ENCODE measurements at regions not wholly inside any gene's neighbourhood (a gene's known extent, or its start where the extent isn't known, plus 50 kb on each side); places are given as distances from the start of the nearest gene placed in this dataset.
"Not testable (repeated sequence)": the region's sequence is repeated elsewhere in the genome, so short reads cannot be mapped to it uniquely, and the experiment has no call there.

DNA sequence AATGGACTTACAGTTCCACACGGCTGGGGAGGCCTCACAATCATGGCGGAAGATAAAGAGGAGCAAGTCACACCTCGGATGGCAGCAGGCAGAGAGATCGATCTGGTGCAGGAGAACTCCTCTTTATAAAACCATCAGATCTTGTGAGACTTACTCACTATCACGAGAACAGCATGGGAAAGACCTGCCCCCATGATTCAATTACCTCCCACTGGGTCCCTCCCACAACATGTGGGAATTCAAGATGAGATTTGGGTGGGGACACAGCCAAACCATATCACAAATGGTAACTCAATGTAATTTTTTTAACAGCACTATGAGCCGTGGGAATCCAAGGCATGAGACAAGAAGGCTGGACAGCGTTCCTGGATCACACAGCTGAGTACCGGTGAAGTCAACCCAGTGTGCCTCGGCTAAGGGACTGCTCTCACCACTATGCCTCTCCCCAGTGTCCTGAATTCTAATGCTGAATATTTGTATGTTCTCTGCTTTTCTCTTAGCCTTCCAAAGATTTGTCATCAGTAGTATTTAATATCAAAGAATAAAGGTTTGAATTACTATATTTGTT is 84.3 kb downstream of the IRS2 start:
- DNase-seq: not testable (repeated sequence)

DNA sequence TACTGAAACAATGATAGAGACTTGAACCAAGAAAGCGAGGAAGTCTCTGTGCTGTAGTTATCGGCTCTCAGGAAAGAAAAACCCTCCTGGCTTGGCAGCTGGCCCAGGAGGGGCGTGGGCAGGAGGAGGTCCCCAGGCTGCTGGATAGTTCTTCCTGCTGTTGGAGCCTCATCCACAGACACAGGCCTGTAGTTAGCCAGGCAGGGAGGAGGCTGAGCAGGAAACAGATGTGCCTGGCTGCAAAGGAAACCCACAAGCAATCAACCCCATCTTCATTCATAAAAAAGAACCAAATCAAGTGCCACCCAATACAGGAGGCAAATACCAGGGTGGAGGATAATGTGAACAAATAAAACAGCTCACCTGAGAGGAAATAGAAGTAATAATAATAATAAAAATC is 86.2 kb downstream of the IRS2 start:
- no peak for DNase-seq

DNA sequence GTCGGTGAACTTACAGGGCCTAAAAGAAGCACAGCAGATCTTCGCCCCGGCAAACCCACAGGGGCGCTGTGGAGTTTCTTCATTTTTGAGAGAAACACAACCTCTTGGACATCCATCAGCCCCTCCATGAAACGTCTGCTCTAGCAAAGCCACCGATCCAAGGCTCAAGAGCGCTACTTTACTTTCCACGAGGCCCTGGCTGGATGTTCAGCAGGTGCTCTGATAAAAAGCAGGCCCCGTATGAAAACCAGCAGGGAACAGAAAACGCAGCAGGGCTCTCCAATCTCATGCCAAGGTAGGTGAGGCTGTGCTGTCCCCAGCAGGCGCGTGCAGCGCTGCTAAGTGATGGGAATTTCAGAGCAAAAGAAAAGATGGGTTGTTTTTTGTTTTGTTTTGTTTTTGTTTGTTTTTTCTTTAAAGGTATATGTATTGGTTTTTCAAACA is 86.7 kb downstream of the IRS2 start:
- DNase-seq: no peak

DNA sequence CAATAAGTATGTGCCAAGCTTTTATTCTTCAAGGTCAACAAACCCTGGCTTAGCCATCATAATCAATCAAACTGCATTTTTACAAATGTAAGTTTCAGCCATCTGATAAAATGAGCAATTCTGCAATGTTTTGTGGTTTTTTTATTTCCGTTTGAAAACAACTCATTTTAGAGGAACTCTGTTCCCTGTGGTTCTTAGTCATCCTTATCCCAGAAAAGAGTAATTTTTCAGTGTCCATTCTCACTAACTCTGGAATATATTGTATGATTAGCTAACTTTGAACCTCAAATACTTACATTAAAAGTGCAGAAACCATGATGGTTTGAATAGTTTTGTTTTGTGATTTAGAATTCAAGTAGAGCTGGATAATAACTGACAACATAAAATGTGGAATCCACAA is 87.6 kb downstream of the IRS2 start:
- DNase-seq: no peak

DNA sequence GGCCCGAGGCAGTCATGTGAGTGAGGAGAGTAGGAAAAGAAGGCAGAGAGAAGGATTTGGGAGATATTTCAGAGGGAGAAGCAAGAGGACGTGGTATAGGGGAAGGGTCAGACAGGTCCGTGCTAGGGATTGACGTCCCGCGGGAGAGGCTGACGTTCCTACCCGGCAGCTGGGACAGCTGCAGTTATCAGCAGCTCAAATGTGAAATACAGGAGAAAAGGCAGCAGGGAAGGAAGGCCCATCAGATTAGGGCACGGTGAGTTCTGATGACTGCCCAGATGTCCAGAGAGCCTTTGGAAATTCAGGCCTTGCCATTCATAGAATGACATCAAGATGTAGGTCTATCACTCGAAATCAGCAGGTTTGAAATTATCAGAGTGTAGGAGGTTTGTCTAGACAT is 88.4 kb downstream of the IRS2 start:
- DNase-seq: no peak

DNA sequence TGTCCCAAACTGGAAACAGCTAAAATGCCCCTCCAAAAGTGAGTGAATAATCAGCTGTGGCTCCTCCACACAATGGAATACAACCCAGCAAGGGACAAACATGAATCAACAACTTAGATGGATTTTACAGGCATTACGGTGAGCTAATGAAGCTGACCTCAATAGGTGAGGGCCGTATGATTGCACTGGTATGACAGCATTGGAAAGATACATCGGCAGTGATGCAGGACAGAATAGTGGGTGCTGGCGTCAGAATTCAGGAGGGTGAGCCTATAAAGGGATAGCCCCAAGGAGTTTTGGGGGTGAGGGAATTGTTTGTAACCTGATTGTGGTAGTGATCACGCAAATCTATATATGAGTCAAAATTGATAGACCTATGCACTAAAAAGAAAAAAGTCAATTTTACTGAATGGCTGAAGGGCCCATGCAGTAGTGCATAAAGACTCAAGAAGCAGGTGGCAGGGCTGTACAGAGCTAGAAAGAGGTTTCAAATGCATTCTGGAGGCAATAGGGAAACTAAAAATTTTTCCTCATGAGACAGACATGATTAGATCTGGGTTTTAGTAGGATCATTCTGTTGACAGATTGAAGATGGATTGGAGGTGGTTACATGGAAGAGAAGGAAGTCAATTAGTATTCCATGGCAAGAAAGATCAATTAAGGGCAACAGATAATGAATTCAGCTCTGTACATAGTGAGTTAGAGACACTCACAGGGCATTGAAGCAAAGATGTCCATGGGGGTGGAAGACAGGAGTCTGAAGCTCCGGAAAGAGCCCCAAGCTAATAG is 90.8 kb downstream of the IRS2 start:
- DNase-seq: no peak

DNA sequence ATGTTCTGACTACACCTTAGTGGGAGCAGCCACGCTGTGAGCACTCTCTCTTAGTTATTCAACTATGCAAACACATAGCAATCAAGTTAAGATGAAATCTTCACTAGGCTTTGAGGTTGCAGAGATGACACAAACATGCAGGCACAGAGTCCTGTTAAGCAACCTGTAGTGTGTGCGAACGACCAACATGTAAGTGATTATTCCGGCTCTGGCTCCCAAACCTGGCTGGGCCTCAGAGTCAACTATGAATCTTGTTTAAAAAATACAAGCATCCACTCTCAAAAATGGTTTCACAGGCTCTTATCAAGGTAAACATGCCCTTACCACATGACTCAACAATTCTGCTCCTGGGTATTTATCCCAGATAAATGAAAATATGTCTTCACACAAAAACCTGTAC is 91.4 kb downstream of the IRS2 start:
- no peak for DNase-seq

DNA sequence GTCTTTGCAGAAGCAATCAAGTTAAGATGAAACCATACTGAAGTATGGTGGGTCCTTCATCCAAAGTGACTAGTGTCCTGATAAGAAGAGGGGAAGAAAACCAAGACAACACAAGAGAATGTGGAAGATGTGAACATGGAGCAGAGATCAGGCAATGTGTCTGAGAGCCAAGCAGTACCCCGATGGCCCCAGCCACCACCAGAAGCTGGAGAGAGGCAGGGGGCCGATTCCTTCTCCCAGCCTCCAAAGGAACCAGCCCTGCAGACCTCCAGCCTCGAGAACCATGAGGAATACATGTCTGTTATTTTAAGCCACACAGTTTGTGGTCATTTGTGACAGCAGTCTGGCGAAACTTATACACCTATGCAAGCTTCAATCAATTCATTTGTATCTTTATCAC is 93.2 kb downstream of the IRS2 start:
- no peak for DNase-seq

DNA sequence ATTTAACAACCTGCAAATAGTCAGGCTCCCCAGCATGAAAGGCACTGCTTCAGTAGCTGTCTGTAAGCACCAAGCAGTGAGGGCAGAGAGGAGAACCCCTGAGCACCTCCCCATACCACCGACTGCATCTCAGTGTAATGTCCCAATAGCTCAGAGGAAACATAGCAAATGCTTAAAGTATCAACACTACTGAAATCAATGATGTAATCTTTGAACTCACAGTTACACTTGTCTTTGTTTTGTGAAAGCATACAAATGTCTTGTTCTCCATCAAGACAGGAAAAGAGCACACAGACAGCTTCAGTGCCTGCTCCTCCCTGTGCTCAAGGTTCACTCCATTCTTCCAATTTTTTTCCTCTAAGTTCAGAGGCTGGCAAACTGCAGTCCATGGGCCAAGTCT is 94.7 kb downstream of the IRS2 start:
- no peak for DNase-seq

DNA sequence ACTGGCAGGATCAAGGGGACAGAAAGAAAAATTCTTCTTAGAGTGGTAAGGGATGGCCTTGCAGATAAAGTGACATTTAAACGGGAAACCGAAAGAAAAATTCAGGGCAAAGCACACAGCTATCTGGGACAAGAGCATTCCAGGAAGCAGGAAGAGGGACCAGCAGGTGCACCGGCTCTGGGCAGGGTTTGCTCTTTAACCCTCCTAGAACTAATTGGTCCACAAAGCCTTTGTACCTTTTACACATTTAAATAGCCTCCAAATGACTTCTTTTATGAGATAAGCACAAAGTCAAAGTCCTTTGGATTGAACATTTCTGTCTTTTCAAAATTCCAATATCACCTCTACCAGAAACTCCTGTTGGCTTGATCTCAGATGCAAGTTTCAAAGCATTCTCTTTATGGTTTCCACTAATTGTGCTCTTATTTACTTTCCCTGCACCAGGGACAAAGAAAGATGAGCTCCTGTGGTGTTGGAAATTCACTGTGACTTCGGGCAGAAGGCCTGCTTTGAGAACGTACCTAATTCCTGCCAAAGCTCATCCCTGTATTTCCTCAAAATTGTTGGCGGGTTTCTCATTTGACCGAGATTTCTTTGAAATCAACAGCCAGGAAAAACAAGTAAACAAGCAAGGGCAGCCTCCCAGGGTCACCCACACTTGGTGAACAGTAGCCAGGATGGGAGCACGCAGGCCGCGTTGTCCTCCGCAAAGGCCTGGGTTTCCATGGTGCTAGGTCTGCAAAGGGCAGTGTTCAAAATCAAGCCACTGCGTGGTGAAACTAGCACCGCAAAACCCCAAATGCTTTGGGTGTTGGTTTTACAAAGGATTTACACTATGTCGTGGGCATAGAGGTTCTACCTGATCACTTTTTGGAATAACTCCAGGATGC is 98.6 kb downstream of the IRS2 start:
- DNase-seq: no peak

DNA sequence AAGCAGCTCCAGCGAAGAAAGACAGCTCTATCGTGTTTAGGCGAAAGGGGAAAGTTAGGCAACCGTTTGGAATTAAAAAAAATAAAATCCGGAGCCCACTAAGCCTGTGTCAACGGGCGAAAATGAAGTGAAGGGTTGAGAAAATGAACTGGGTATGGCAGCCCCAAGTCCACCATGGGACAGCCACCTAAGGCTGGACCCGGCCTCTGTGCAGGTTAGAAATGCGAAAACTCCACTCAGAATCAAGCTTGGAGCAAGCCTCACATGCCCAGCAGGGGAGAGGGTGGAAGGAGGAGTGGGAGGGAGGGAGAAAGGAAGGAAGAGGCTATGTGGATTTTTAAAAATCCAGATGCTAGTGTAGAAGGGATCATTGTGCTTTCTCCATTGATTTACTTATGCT is 101.2 kb downstream of the IRS2 start:
- no peak for DNase-seq

DNA sequence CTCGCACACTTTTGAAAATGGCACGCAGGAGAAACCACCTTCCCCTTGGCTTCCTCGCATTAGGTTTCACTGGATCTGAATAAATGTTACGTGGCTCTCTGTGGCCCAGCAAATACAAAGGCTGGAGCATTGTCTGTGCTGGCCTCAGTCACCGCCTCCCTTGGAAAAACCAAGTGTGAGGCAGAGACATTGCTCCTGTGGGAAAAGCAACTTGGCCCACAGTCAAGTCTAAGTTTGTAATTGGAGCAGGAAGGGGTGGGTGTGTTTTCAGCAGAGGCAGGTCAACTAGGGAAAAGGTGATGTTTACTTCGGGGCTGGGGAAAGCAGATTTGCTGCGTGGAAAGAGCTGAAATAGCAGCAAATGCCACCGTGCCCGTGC is 101.6 kb downstream of the IRS2 start:
- no peak for DNase-seq

DNA sequence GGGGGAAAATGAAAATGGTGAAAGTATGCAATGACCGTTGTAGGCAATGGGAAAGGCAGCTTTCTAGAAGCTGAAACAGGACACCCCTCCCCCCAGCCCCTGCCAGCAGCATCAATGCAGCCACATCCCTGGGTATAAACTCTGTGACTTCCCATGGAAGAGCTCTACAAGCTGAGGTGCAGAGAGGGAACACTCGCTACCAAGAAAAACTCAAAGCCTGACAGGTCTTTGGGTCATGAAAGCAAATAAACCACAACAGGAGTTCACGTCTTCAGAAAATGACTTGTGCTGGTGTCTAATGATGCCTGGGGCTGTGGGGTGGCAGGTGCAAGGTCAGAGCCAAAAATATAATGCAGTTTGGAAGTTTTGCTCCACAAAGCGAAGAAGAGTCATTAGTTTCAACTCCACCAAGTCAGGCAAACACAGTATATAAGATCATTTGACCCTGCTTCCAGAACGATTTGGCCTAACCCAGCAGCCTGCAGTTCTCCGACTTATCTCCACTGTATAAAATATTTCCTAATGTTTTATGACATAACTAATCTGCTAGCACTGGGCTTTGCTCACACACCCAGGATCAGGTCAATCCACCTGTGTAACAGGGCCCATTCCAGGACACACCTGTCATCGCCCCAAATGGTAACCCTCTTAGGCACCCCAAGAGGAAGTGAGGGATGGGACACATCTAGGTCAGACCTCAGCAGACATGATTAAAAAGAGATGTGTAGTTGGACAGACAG is 102.1 kb downstream of the IRS2 start:
- DNase-seq: no peak

DNA sequence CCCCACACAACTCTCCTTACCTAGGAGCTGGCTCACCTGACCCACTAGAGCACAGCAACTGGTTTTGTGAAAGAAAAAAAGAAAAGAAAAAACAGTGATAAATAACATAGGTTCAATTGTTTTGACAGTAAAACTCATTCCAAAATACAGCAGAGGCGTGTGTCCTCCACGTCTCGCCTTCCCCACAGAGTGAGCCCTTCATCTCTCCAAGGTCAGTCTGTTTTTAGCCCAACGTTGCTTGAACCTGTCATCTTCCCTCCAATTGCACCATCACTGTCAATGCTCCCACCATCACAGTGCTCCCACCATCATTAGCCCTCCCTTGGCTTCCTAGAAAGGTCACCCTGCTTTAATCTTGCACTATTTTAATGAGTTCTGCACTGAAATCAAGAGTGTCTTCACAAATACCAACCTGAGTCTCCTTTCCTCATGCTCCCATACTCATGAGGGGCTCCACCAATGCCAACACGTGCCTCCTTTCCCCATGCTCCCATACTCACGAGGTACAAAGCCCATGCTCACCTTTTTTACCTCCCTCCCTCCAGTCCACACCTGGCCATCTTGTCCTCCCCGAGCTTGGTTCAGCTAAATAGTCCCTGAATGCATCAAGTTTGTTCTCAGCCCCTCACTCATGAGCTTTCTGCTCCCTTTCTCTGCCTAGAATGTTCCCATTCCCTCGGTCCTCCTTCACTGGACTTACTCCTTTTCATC is 103.7 kb downstream of the IRS2 start:
- no peak for DNase-seq

DNA sequence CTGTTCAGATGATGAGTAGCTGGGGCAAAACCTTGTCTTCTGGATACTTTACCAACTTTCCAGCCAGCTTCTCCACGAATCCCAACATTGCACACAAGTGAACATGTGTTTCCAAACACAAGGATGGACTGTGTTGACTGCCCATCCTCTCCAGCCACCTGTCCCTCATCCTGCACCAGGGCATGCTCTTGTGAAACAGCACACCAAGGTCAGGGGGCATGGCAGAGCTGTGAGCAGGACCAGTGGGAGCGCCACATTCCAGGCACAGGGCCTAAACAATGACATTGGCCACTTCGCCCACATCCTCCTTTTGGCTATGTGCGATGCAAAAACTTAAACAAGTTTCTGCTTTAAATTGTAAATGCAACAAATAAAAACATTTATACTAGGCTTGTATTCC is 105.5 kb downstream of the IRS2 start:
- DNase-seq: no peak

DNA sequence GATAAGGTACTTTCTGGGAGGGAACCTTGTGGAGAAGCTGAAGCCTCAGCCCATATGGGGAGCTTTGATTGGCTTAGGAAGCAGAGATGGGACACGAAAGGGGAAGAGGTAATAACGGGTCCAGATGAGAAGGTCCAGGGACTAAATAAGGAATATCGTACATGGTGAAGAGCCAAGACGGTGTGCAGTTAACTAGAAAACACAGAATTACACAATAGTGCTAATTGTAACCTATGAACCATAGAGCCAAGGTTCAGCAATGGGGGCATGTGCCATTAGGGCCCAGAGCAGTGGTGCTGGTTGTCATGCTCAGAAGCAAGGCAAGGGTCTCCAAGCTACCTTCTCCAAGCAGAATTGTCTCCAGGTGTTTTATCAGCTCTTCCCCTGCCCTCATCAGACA is 106.1 kb downstream of the IRS2 start:
- DNase-seq: no peak

DNA sequence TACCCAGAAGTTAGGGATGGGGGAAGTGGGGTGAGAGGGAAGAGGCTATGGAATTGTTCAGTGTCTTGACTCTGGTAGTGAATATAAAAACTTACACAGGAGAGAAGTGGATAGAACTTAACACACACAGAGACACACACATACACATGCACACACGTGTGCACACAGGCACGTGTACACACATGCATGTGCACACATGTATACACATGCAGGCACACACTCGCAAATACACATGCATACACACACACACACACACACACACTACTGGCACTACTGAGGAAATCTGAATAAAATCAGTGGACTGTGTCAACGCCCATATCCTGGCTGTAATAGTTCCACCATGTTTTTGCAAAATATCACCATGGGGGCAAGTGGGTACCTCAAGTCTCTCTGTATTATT is 107.9 kb downstream of the IRS2 start:
- DNase-seq: no peak

DNA sequence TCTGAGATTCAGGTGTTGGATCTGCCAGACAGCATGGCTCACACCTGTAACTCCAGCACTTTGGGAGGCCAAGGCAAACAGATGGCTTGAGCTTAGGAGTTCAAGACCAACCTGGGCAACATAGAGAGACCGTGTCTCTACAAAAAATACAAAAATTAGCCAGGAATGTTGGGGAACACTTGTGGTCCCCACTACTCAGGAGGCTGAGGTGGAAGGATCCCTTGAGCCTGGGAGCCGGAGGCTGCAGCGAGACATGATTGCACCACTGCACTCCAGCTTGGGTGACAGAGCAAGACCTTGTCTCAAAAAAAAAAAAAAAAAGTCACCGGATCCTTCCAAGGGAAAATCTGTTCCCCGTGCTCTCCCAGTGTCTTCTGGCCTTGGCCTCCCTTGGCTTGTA is 109.2 kb downstream of the IRS2 start:
- DNase-seq: no peak

DNA sequence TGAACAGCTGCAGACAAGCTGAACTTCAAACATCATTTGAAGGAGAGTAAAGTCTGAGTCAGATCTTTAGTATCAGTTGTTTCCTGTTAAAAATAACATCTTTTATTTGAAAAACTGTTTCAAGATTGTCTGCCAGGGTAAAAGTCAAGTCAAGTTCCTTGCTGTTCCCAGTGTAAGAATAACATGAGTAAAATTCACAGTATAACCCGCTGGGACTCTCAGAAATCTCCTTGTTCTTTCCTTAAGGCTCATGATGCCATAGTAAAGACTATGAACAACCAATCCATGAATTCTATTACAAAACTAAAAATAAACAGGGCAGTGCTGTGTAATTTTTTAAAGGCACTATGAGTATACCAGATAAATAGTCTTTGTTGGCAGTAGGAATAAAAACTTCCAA is 112.9 kb downstream of the IRS2 start:
- DNase-seq: no peak

DNA sequence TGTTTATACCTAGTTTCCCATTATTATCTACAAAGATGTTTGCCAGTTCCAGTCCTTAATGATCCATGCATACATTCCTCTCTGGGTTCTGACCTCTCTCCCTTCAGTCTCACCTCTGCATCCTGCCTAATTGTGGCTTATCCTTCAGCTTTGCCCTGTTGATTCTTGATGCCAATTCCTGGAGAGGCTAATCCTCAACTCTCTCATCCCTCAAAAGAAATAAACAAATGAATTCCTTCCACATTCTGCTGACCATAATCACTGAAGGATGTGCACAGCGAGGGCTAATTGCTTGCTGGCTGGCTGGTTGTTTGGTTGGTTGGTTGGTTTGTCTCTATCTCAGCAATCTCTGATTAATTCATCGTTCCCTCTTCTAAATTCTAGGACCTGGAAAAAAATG is 113.8 kb downstream of the IRS2 start:
- DNase-seq: no peak

DNA sequence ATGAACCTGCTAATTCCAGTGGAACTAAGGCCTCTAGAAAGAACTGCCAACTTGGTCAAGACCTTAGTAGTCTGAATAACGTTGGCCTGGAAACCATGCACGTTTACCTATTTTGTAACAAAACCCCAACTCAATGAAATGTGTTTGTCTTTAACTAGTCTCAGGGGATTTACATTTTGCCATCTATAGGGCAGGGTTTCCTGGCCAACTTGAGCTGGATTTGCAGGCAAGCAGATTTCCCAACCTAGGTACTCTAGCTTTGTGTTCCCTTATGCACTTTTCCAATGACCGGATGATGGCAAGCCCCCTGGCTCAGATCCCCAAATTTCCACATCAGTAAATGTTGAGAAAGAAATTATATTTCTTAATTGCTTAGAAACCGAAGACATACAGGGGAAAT is 114.5 kb downstream of the IRS2 start:
- no peak for DNase-seq

DNA sequence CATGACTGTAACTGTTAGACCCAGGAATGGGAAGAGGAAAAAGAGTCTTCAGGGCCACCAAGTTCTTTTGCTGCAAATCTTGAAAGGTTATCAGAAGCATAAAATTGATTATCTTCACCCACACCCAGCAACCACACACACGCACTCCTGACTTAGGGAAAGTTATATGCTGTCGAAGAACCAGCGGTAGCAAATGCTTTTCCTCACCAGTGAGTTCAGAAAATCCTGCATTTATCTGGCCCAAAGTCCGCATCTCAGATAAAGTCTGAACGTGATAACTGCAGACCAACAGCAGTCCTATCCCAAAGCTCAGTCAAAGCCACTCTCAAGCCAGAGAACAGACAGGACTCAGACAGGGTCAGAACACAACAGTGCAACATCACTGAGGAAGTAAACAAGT is 115.6 kb downstream of the IRS2 start:
- no peak for DNase-seq

DNA sequence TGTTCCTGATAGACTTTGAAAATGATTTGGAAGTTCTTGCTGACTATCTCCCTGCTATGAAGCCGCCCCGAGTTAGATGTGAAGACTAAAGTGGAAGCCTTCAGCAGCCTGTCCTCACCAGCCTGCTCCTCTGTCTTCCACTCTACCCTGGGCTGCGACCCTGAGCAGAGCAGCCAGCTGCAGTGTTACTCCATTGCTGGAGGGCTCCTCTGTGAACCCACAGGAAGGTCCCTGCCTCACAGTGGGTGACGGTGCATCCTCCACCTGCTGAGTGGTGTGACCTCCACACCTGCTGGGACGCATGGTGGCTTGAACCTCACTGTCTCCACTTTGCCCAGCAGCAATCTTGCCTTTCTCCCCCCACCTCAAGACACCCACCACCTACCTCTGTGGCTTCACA is 116.4 kb downstream of the IRS2 start:
- no peak for DNase-seq

Data from CD4-positive, alpha-beta T cell treated with Interleukin-10 for 1 hour (primary cell).